OCI-LY3 (cell line): ENCODE measurements at regions not wholly inside any gene's neighbourhood (a gene's known extent, or its start where the extent isn't known, plus 50 kb on each side); places are given as distances from the start of the nearest gene placed in this dataset.
"Not testable (repeated sequence)": the region's sequence is repeated elsewhere in the genome, so short reads cannot be mapped to it uniquely, and the experiment has no call there.

Source experiments
- CTCF ChIP-seq: fragments of 200-600, 300-600 bp; sonication (generic); IDR thresholded peaks from 2 replicates; pipeline ENCODE4 v1.5.1; 2014; ENCODE audit warnings: antibody characterized with exemption, low read length, low read depth
- EZH2phosphoT487 ChIP-seq: fragments of 200-600 bp; shearing (Covaris generic); IDR thresholded peaks from 2 replicates; pipeline ENCODE4 v1.6.1; 2018; ENCODE audit warnings: antibody characterized with exemption, mixed run types, low read depth

GRCh38 chrY:21782174-21782860 lies 112.0 kb downstream of the RBMY1D start:
- TF ChIP-seq CTCF, EZH2phosphoT487: not testable (repeated sequence)
